Esophagus (tissue), 2 donors: ENCODE measurements at regions not wholly inside any gene's neighbourhood (a gene's known extent, or its start where the extent isn't known, plus 50 kb on each side); places are given as distances from the start of the nearest gene placed in this dataset.

Source experiments
- H3K27ac ChIP-seq, 2 donors: one replicate each; pipeline ENCODE4 v1.5.1; 2013; ENCODE audit warnings: low read depth in 2 of 2, mild to moderate bottlenecking in 2 of 2, inconsistent platforms in 1 of 2, low read length in 1 of 2, moderate library complexity in 1 of 2
- H3K27me3 ChIP-seq, 2 donors: one replicate each; pipeline ENCODE4 v1.6.1; 2013; ENCODE audit warnings: low read length in 2 of 2, control low read depth in 1 of 2, mild to moderate bottlenecking in 1 of 2; ENCODE audit not compliant: insufficient read depth in 2 of 2, control insufficient read depth in 1 of 2
- H3K36me3 ChIP-seq, 2 donors: one replicate each; pipeline ENCODE4 v1.6.1; 2013; ENCODE audit warnings: low read length in 1 of 2; ENCODE audit not compliant: control insufficient read depth in 2 of 2, insufficient read depth in 2 of 2
- H3K4me1 ChIP-seq, 2 donors: one replicate each; pipeline ENCODE4 v1.6.1; 2013; ENCODE audit warnings: low read length in 1 of 2; ENCODE audit not compliant: control insufficient read depth in 2 of 2, insufficient read depth in 2 of 2
- H3K4me3 ChIP-seq, 2 donors: one replicate each; pipeline ENCODE4 v1.5.1; 2013; ENCODE audit warnings: low read length in 2 of 2, mild to moderate bottlenecking in 2 of 2, low read depth in 1 of 2, moderate library complexity in 1 of 2
- H3K9me3 ChIP-seq, 2 donors: one replicate each; pipeline ENCODE4 v1.6.1; 2013; ENCODE audit warnings: mild to moderate bottlenecking in 2 of 2, low read depth in 1 of 2, low read length in 1 of 2, moderate library complexity in 1 of 2; ENCODE audit not compliant: control insufficient read depth in 2 of 2, insufficient read depth in 1 of 2
- WGBS, 2 donors: extraction: QIAGEN DNeasy Blood & Tissue Kit; methylation state at CpG; one replicate each; pipeline ENCODE4 v1.1.7; 2013; 5-methylcytosine and 5-hydroxymethylcytosine counted together
- donor health status: healthy with polysubstance abuse.
- donor health status: Bipolar disorder and iron deficiency.

DNA sequence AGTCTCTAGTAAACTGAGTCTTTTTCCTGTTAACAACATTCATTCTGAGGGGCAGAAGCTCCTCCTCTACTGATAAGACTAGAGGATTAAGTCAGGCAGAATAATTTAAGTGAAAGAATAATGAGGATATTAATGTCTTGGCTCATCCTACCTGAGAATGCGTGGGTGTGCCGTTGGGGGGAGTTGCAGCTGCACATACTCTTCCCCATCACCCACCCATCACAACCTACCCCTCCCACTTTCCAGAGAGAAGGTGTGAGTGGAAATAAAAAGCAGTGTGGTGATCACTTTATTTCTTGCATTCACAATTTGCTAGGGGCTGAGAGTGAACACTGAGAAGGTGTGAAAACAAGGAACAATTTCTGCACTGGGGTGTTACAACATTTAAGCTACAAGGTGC, 146.8 kb upstream of the MAGI3 start:
- H3K27ac ChIP-seq = no peak overlapping the region
- peaks cover 0 to 8% of the 10 kb centered on the region in 2 donors for H3K4me1 ChIP-seq

DNA sequence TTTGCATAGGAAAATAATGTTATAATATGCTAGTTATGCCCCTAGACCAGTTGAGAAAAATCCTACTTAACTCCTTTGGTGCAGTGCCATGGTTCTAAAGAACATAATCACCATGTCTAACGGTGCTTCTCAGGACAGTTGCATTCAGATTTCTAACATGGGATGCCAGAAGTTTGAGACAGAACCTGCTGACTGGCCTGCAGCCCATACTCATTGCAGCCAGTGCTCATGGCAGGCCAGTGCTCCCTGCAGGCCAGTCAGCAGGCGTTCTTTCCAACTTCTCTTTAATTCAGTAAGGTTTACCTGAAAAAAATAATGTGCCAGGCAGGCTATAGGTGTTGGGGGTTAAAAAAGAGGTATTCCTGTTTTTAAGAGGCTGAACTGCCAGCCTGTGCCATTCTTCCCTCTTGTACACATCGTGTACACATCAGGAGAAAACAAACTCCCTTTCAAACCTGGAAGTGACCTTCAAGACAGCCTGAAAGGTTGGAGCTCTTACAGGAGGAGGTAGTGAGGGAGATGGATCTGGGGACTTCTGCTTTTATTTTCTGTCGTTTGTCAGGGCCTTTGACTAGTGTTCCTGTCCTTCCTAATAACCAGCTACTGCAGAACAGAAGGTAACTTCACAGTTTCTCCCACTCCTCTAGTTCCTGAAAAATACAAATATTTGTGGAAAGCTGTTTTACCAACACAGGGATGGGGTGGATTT, 146.0 kb upstream of the MAGI3 start:
- H3K4me3 ChIP-seq = no peak overlapping the region
- peaks cover 0 to 9% of the 10 kb centered on the region in 2 donors for H3K4me1 ChIP-seq
- H3K36me3 ChIP-seq = no peaks in the 10 kb centered on the region
- 46 to 53% methylated on average over 4 of the region's 4 CpGs for whole genome bisulfite sequencing, 2 donors
- no peaks in the 10 kb centered on the region for H3K9me3 ChIP-seq
- no peak overlapping the region for H3K27ac ChIP-seq
- H3K27me3 ChIP-seq = no peaks in the 10 kb centered on the region

More for the DNA sequence above, 146.8 kb upstream of the MAGI3 start:
- no peaks in the 10 kb centered on the region for H3K9me3 ChIP-seq
- 46 to 55% methylated on average over 2 of the region's 2 CpGs for WGBS, 2 donors
- H3K27me3 ChIP-seq = no peaks in the 10 kb centered on the region
- no peak overlapping the region for H3K4me3 ChIP-seq
- no peaks in the 10 kb centered on the region for H3K36me3 ChIP-seq

DNA sequence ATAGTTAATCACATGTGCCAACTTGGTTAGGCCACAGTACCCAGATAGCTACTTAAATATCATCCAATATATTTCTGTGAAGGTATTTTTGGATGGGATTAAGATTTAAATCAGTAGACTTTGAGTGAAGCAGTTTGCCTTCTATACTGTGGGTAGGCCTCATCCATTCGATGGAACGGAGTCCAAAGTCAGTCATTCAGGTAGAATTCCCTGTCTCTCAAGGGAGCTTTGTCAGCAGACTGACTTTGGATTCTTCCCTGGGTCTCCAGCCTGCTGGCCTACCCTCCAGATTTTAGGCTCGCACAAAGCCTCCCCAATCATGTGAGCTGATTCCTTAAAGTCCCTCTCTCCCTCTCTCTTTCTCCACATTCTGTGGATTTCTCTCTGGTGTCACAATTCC, 145.1 kb upstream of the MAGI3 start:
- H3K27ac ChIP-seq = no peak overlapping the region

DNA sequence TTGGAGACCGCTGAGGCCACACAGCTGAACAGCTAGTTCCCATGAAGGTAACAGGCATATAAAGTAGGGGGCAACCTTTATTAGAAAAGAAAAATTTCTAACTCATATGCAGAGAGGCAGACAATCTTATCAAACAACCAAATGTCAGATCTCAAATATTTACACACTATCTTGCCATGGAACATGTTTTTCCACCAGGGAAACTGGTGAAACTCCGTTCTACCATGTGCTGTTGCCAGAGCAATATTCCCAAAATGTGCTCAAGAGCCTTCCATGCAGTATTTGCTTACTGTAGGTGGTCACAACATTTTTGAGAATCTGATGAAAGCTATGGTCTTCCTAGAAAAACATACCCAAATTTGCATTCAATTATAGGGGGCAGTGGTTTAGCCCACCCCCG, 143.4 kb upstream of the MAGI3 start:
- Histone ChIP-seq H3K4me1 (peaks cover 0 to 9% of the 10 kb centered on the region in 2 donors), H3K9me3 (no peaks in the 10 kb centered on the region), H3K27ac (peak overlapping the region; percentile 88 to 94), H3K36me3 (no peaks in the 10 kb centered on the region), H3K4me3 (no peak overlapping the region), H3K27me3 (no peaks in the 10 kb centered on the region)
- 84 to 87% methylated on average over 3 of the region's 3 CpGs for WGBS, 2 donors

More for the DNA sequence above, 145.1 kb upstream of the MAGI3 start:
- no peaks in the 10 kb centered on the region for H3K27me3 ChIP-seq
- H3K4me3 ChIP-seq = no peak overlapping the region
- H3K36me3 ChIP-seq = no peaks in the 10 kb centered on the region
- peaks cover 0 to 9% of the 10 kb centered on the region in 2 donors for H3K4me1 ChIP-seq
- 92 to 94% methylated on average over 3 of the region's 3 CpGs for WGBS, 2 donors
- no peaks in the 10 kb centered on the region for H3K9me3 ChIP-seq

DNA sequence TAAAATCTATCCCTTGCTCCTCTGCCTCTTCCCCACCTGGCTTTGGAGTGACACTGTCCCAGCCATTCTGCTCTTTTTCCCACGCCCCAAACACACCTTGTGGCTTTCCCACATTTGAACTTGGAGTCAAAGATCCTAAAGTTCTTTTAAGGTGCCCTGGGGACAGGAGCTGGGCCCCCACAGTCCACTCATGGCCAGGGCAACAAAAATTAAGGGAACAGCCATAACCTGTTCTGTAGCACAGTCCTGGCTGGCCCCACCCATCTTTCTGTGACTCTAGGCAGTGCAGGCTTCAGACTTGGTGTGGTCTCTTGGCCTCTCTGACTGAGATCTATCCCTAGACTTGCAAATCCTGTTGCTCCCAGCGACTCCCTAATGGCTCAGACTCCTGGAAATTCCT, 143.0 kb upstream of the MAGI3 start:
- Histone ChIP-seq H3K27me3 (no peaks in the 10 kb centered on the region), H3K4me3 (no peak overlapping the region), H3K27ac (peak overlapping the region; percentile 88 to 94), H3K4me1 (peaks cover 0 to 13% of the 10 kb centered on the region in 2 donors), H3K36me3 (no peaks in the 10 kb centered on the region), H3K9me3 (no peaks in the 10 kb centered on the region)
- 58 to 62% methylated on average over 2 of the region's 2 CpGs for WGBS, 2 donors

DNA sequence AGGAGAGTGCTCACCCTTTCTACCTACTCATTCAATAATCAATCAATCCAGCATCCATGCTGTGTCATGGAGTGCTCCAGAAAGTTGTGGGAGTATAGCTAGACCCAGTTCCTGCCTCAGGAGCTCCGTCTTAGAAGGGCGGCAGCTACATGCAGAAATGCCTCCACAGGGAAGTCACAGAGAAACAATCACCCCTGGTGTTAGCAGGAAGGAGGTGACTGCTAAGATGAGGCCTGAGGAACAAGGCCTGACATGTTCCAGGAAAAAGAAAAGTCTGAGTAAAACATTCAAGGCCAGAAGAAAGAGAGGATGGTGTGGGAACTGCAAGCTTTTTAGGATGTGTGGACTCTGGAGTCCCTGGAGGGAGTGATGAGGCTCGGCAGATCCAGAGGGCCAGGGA, 142.5 kb upstream of the MAGI3 start:
- Histone ChIP-seq H3K4me1 (peaks cover 0 to 17% of the 10 kb centered on the region in 2 donors), H3K27ac (peak overlapping the region; percentile 88 to 94), H3K9me3 (no peaks in the 10 kb centered on the region), H3K4me3 (no peak overlapping the region), H3K27me3 (no peaks in the 10 kb centered on the region), H3K36me3 (no peaks in the 10 kb centered on the region)
- 54 to 55% methylated on average over 3 of the region's 3 CpGs for whole genome bisulfite sequencing, 2 donors

DNA sequence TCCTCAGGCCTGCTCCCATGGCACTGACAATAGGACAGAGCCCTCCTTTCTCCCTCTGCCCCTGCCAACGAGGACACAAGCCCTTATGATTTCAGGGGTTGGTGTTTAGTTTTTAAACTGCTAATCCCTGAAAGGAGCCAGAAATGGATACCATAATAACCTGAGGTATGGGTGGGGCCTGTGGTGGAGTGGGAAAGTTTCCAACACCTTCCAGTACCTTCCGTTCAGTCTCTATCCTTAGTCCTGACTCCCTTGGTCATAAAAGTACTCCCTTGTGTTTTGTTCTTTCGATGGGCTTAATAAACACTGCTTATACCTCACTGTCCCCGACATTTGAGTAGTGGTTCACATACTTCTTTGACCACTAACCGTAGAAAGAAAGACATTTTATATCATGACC, 141.8 kb upstream of the MAGI3 start:
- Histone ChIP-seq H3K27ac (peak overlapping the region; percentile 88 to 94), H3K4me1 (peaks cover 0 to 17% of the 10 kb centered on the region in 2 donors), H3K9me3 (no peaks in the 10 kb centered on the region), H3K27me3 (no peaks in the 10 kb centered on the region), H3K4me3 (no peak overlapping the region), H3K36me3 (no peaks in the 10 kb centered on the region)
- WGBS, 2 donors = 67 to 68% methylated on average over 5 of the region's 5 CpGs

DNA sequence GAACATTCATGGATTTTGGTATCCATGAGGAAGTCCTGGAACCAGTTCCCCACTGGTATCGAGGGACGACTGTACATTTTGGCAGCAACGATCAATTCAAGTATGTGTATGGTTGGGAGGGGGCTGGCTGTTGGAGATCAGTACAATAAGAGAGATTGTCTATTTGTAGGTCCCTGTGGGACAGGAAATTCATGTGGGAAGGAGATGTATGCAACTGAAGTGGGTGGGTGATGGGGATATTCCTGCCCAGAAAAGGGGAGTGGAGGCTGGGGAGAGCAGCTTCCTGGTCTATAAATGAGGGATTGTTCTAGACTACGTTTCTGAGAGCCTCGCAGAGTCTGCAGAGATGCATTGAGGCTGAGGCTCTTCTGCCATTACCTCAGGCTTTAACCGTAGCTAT, 140.2 kb upstream of the MAGI3 start:
- Histone ChIP-seq H3K4me1 (peaks cover 2 to 23% of the 10 kb centered on the region in 2 donors), H3K36me3 (no peaks in the 10 kb centered on the region), H3K4me3 (no peak overlapping the region), H3K9me3 (no peaks in the 10 kb centered on the region), H3K27me3 (peaks cover 0 to 3% of the 10 kb centered on the region in 2 donors), H3K27ac (no peak overlapping the region)
- WGBS, 2 donors = 75 to 77% methylated on average over 6 of the region's 6 CpGs

DNA sequence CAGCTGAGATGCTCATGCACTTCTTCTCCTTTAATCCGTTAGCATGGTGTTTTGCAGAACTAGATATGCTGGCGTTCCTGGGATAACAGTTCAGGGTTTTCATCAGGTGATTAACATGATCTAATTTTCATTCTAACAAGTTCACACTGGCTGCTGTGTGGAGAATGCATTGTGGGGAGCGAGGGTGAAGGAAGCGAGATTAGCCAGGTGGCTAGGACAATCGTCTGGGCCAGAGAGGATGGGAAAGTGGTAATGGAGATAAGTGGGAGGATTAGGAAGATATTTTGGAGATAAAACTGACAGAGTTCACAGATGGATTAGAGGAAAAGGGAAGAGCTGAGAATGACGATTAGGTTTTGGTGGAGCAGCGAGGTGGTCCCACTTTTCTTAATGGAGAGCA, 138.1 kb upstream of the MAGI3 start:
- WGBS, 2 donors = 70 to 76% methylated on average over 7 of the region's 7 CpGs
- H3K9me3 ChIP-seq = no peaks in the 10 kb centered on the region
- H3K36me3 ChIP-seq = no peaks in the 10 kb centered on the region
- no peak overlapping the region for H3K4me3 ChIP-seq
- peaks cover 2 to 21% of the 10 kb centered on the region in 2 donors for H3K4me1 ChIP-seq
- H3K27me3 ChIP-seq = peaks cover 0 to 3% of the 10 kb centered on the region in 2 donors
- H3K27ac ChIP-seq = no peak overlapping the region

DNA sequence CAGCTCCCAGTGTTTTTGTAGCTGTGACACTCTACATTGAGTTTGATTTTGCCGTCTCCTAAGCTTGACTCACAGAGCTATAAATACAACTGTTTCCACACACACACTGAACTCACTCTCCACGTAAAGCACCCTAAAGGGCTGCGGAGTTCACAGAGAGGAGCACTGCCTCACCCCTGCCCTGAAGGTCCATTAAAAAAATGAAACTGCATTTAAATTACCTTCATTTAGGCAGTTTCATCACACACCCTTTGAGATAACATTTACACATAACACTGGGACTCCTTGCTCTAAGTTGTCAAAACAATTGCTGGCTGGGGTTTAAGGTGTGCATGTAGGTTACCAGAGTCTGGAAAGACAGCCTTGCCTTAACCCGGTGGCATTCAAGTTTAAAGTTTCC, 137.1 kb upstream of the MAGI3 start:
- no peaks in the 10 kb centered on the region for H3K9me3 ChIP-seq
- peak overlapping the region; percentile 21 to 64 for H3K27ac ChIP-seq
- H3K4me3 ChIP-seq = no peak overlapping the region
- H3K36me3 ChIP-seq = no peaks in the 10 kb centered on the region
- peaks cover 2 to 18% of the 10 kb centered on the region in 2 donors for H3K4me1 ChIP-seq
- 53 to 60% methylated on average over 4 of the region's 4 CpGs for WGBS, 2 donors
- peaks cover 0 to 3% of the 10 kb centered on the region in 2 donors for H3K27me3 ChIP-seq
